NCI-H1436 (cell line): ENCODE measurements at regions not wholly inside any gene's neighbourhood (a gene's known extent, or its start where the extent isn't known, plus 50 kb on each side); places are given as distances from the start of the nearest gene placed in this dataset.

ENCODE experiments used
- DNase-seq: peaks from one replicate; lab custom pipeline; 2025; lab: John Stamatoyannopoulos, UW

- no peak for DNase-seq
Observed at GRCh38 chr6:82645536-82646230, 282.1 kb downstream of the TPBG start.

GRCh38 chr6:82646231-82646615 is 282.6 kb downstream of the TPBG start:
- DNase-seq: no peak

GRCh38 chr6:82651845-82652335 is 288.3 kb downstream of the TPBG start:
- DNase-seq: no peak

- no peak for DNase-seq
Observed at GRCh38 chr6:82679232-82679631, 315.6 kb downstream of the TPBG start.

DNA sequence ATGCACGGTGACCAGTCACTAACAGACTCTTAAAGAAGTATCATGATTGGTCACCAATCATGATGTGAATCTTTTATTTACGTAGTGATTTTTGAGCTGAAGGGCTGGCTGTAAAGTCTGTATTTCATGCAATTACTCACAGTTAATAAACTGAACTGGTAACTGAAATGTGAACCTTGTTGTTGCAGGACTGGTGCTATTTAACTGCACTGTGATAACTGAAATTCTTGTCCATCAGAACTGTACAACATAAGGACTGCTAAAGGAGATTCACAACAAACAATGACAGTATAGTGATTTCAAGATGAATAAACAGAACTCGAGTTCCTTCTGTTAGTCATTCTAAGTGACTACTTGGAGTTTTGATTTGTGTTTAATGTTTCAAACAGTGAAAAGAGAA is 316.6 kb downstream of the TPBG start:
- no peak for DNase-seq

DNA sequence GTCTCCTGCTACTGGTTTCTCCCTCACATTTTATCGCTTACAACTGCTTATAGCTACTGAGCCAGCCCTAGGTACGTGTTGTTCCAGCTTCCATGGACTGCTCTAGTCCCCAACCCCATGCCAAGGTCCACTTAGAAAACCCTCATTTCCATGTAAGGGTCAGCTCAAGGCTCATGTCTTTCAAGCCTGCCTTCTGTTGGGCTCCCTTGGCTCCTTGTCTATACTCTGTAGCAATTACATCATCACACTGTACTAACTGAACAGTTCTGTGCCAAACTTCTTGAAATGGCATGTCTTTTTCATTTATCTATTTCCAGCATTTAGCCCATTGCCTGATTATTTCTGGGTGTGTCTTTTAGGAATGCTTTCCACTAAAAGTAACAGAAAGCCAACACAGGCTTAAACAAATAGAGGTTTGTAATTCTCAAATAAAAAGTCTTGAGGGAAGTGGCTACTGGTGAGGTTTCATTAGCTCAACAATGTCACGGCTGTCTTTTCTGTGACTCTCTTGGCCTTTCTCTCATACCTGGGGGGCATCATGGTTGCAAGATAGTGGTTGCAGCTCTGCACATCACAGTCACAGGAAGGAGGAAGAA is 317.6 kb downstream of the TPBG start:
- DNase-seq: no peak

DNA sequence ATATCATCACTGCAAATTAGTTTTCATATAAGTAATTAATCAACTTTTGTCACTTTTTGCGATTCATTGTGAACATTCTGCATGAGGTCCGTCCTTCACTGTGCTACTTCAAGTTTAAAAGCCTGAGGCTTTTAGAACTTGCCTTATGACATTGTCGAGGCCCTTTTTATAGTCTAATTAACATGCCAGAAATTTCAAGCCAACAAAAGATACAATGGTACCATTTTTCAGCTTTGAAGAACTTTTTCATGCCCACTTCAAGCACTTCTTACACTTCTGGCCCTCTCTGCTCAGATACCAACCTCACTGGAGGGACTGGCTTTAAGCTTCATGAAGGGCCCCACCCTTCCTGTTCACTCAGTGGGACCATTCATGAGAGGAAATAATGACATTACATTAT is 323.1 kb downstream of the TPBG start:
- no peak for DNase-seq

GRCh38 chr6:82687855-82688254 is 324.2 kb downstream of the TPBG start:
- no peak for DNase-seq

DNA sequence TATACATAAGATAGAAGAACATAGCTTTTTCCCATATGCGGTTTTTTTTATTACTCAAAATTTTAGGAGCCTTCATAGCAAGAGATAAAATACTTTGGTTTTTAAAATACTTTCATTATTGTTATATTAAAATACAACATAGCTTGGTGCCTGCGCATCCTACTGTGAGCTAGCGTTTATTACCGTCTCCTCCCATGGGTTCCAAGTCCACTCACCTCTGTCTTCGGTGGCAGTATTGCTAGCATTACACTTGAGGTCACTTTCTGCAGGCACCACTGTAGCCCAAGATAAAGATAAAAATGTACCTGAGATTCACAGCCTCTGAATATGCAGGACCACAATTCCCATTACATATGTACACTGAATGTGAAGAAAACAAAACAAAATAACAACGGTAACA is 326.7 kb downstream of the TPBG start:
- no peak for DNase-seq

- DNase-seq: no peak
Observed at GRCh38 chr6:82691997-82692396, 328.4 kb downstream of the TPBG start.

DNA sequence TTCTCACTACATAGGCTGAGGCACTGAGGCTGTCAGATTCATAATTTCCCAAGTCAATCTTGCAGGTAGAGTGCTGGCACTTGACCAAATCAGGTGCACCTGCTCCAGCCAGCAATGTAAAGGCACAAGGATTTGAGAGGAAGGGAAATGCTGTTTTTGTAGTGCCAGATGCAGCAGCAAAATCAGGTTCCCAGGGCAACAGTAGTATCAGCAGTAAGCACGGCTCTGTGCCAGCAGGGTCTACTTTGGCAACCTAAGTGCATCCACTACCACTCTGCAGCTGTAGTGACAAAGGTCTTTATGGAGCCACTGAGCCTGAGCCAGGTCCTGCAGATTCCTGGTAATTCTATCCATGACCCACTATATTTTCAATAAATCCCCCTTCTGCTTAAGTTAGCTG is 329.5 kb downstream of the TPBG start:
- peak; percentile 72 for DNase-seq

DNA sequence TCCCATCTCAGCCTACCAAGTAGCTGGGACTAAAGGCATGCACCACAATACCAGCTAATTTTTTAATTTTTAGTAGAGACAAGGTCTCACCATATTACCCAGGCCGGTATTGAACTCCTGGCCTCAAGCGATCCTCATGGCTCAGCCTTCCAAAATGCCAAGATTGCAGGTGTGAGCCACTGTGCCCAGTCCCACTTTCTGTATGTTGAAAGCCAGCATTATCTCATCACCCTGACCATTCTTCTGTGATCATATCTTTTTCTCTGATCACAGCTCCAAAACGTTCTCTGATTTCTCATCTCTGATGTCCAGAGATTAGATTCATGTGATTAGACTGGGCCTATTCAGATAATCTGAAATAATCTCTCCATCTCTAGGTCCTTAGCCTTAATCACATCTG is 337.7 kb downstream of the TPBG start:
- DNase-seq: no peak

DNA sequence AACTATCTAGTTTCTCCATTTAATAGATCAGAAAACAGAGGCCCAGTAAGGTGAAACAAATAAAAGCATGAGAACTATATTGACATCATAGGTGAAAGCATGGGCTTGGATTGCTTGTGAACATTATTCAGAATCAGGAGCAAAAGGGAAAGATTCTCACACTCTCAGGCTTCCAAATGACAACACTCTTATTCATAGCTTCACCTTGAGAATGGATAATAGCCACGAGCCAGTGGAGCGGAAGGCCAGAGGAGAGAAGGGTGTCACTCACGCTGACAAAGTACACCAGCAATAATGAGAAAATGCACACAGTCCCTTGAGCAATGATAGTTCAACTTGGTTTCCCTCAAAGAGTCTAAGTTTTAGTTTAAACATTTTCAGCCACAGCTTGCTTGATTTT is 339.0 kb downstream of the TPBG start:
- DNase-seq: no peak

DNA sequence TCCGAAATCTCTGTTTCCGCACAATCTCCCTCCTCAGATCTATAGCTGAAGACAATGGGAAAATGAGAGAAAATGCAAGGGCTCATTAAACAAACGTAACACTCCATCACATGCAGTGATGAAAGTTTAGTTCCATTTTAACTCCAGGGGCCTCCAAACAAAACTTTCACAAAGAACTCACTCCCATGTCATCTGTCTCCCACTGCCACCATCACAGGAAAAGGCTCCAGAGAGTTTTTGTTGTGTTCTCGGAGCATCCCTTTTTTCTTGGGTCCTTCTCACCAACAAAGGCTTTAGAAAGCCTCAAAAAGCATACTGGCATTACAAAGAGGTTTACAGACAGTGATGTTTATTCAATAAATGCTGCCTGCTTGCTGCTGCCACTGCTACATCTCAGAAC is 339.6 kb downstream of the TPBG start:
- no peak for DNase-seq

DNA sequence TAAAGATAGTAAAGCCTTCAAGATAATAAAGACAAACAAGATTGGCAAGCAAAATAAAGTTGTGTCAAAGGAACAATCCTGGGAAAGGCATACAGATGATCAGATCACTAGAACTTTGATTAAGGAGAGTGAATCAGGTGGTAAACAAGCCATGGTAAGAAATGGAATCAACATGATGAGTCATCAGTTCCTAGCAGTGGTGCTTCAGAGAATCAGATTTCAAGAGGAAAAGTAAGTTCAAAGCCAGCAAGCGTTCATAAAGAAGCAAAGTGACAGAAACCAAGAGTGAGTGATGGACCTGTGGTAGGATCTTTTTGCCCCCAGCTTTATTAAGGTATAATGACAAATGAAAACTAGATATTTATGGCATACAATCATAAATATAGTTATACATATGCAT is 340.4 kb downstream of the TPBG start:
- no peak for DNase-seq

DNA sequence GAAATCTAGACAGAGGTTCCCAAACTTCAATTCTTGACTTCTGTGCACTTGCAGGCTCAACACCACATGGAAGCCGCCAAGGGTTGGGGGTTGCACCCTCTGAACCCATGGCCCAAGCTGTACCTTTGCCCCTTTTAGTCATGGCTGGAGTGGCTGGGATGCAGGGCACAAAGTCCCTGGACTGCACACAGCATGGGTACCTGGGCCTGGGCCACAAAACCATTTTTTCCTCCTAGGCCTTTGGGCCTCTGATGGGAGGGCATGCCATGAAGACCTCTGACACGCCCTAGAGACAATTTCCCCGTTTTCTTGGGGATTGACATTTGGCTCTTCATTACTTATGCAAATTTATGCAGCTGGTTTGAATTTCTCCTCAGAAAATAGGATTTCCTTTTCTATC is 342.0 kb downstream of the TPBG start:
- DNase-seq: no peak

DNA sequence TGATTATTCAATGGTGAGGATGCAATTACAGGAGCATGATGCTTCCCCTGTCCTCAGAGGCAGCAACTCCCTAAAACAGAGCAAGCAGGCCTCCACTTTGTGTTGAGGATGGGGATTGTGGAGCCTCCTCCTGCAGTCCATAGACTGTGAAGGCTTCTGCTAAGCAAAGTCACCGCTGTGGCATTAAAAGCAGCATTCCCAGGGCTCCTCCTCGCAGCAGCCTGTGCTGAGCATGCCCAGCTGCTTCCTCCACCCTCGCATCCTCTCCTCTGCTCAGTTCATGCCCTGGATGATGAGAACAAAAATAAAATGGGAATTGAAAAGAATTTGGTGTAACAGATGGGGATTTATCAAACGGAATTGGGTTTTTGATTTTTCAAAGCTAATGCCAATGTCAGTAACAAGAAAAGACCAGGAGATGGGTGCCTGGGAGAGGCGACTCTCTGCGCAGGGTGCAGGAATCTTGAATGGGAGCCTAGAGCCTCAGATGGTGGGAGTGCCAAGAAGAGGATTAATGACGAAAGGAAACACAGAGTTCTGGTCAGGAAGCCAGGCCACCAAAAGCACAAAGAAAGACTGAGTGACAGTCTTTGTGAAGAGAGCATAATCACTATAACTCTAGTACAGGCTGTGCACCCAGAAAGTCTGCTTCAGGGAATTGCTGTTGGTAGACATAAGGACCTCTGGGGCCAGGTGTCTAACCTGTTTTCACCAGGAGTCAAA is 347.6 kb downstream of the TPBG start:
- DNase-seq: no peak

- DNase-seq: no peak
Observed at GRCh38 chr6:82711971-82712370, 348.4 kb downstream of the TPBG start.

GRCh38 chr6:82712389-82712788 is 348.8 kb downstream of the TPBG start:
- no peak for DNase-seq

DNA sequence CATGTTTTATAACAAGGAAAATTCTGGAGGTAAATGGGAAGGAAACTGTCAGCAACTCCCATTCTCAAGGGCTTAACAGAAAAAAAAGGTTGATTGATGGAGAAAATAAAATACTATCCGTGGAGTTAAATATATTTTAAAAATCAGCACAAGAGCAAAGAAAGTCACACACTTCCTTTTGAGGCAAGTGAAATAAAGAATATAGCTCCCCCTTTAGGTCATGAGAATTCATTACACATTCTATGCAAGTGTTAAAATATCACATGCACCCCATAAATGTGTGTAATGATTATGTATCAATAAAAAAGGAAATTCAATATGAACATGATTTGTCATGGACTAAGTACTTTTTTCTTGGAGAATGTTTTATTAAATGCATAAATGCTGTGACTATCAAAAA is 349.2 kb downstream of the TPBG start:
- no peak for DNase-seq

DNA sequence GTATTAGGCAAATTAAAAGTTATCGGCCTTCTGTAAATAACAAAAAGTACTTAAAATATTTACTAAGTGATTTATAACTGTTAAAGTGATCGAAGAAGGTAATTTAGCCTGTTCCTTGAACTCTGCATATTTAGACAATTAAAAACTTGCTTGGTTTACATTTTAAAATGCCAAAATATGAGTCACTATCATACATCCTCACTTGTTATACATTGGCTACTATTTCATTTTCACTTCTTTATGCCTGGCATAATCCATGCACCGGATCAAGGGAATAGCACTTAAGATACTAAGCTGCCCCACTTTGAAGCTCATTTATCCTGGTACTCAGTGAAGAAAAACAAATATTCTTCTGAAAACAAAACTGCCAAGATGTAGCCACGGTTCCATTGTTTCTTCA is 344.6 kb downstream of the UBE3D start:
- DNase-seq: no peak

GRCh38 chr6:82735790-82736189 is 329.9 kb downstream of the UBE3D start:
- no peak for DNase-seq

DNA sequence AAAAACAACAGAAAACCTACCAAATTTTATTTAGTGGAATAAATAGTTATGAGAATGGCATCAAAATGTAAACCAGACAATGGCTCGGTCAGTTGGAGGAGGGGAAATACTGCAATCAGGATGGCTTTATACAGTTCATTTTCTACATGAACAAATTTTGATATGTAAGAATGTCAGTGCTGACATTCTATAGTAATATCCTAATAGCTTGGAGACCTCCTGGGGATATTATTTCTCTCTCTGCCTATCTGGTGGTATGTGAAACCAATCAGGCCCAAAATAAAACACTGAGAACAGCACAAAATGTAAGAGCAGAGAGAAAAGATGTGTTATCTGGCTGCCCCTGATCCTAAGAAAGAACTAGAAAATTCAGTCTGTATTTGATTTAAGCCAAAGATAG is 327.7 kb downstream of the UBE3D start:
- DNase-seq: no peak
